HepG2 (cell line): ENCODE measurements at regions not wholly inside any gene's neighbourhood (a gene's known extent, or its start where the extent isn't known, plus 50 kb on each side); places are given as distances from the start of the nearest gene placed in this dataset.

Experiments used
- ATAC-seq: fragments of 200-7000 bp; cut with Tn5 transposase; 3 replicates; pipeline ENCODE4 v1.9.1; 2020; ENCODE audit warnings: mild to moderate bottlenecking, moderate library complexity
- BruUV-seq: library from RNA; stranded (reverse); fragments of 400-500 nt; replicated peaks from 2 replicates; lab custom pipeline; 2021; lab: Mats Ljungman, UMichigan
- CTCF ChIA-PET: fragments of 300-600 bp; formaldehyde crosslinking; extraction: SDS; loops from one replicate; lab custom pipeline; 2021; ENCODE audit warnings: low total read pairs, inconsistent platforms, low intra/inter-chr PET ratio; lab: Yijun Ruan, JAX
- POLR2A ChIA-PET: fragments of 350-600 bp; sonication (Branson Sonifier 250); formaldehyde crosslinking; loops from one replicate; lab custom pipeline; 2020; ENCODE audit warnings: antibody characterized with exemption, inconsistent platforms; lab: Yijun Ruan, JAX
- DNase-seq: peaks from one replicate; pipeline ENCODE4 v3.0.0-alpha.2; 2015; ENCODE audit warnings: low spot score
- FAIRE-seq: peaks from 3 replicates; lab custom pipeline; 2011; peaks lifted over from hg19 to GRCh38; lab: Jason Lieb, UNC
- H2AFZ ChIP-seq: one replicate; pipeline ENCODE4 v1.6.1; 2011; ENCODE audit warnings: low read length, inconsistent platforms
- H3K27ac ChIP-seq: fragments of 300-600 bp; 3 replicates; pipeline ENCODE4 v1.8.0; 2011; ENCODE audit warnings: mixed run types, mild to moderate bottlenecking, mixed read lengths, low read length, inconsistent platforms; ENCODE audit not compliant: insufficient read depth; ENCODE audit errors: extremely low read length
- H3K27me3 ChIP-seq, 2 experiments: fragments of 200-600 bp in 1 of 2; 2 replicates in 1 of 2; 3 replicates in 1 of 2; pipeline versions ENCODE4 v1.6.0 to v1.8.0; 2011; ENCODE audit warnings: low read length in 2 of 2, mild to moderate bottlenecking in 2 of 2, moderate library complexity in 2 of 2, inconsistent platforms in 1 of 2; ENCODE audit not compliant: insufficient read depth in 2 of 2, control insufficient read depth in 1 of 2
- H3K36me3 ChIP-seq, 2 experiments: fragments of 200-600 bp in 1 of 2; replicated peaks in 1 of 2; 2 replicates in 1 of 2; 3 replicates in 1 of 2; pipeline versions ENCODE4 v1.5.1 to v1.8.0; 2011; ENCODE audit warnings: low read length in 2 of 2, inconsistent platforms in 1 of 2; ENCODE audit not compliant: insufficient read depth in 2 of 2, control insufficient read depth in 1 of 2
- H3K4me1 ChIP-seq: 2 replicates; pipeline ENCODE4 v1.5.1; 2012; ENCODE audit warnings: low read length, inconsistent platforms; ENCODE audit not compliant: insufficient read depth
- H3K4me2 ChIP-seq: 2 replicates; pipeline ENCODE4 v1.6.0; 2011; ENCODE audit warnings: low read depth, low read length, inconsistent platforms
- H3K4me3 ChIP-seq, 3 experiments: fragments of 200-600 bp in 1 of 3; sonication (generic), shearing (Covaris generic) in 1 of 3; replicated peaks in 1 of 3; 2 replicates each; pipeline ENCODE4 v1.5.1; 2011 to 2016; ENCODE audit warnings: low read length in 3 of 3, inconsistent platforms in 2 of 3, low read depth in 2 of 3, mild to moderate bottlenecking in 2 of 3, control low read depth in 1 of 3, mixed read lengths in 1 of 3; ENCODE audit not compliant: insufficient read depth in 1 of 3
- H3K79me2 ChIP-seq: one replicate; pipeline ENCODE4 v1.6.1; 2011; ENCODE audit warnings: low read length, inconsistent platforms; ENCODE audit not compliant: insufficient read depth
- H3K9ac ChIP-seq: 2 replicates; pipeline ENCODE4 v1.6.0; 2011; ENCODE audit warnings: mild to moderate bottlenecking, low read depth, low read length, inconsistent platforms; ENCODE audit not compliant: insufficient read depth
- H3K9me3 ChIP-seq: 2 replicates; pipeline ENCODE4 v1.5.1; 2012; ENCODE audit warnings: mild to moderate bottlenecking, low read length
- H4K20me1 ChIP-seq: 2 replicates; pipeline ENCODE4 v1.6.0; 2011; ENCODE audit warnings: inconsistent platforms, mild to moderate bottlenecking, low read length, moderate library complexity; ENCODE audit not compliant: insufficient read depth
- AHDC1 ChIP-seq: sonication (generic); formaldehyde crosslinking; IDR thresholded peaks from 2 replicates; pipeline ENCODE4 v1.5.1; 2020; ENCODE audit warnings: mild to moderate bottlenecking, missing genetic modification reagents, borderline replicate concordance
- GTF3A ChIP-seq: sonication (generic); formaldehyde crosslinking; conservative IDR thresholded peaks from 2 replicates; pipeline ENCODE4 v1.4.0; 2020; ENCODE audit warnings: mild to moderate bottlenecking, missing genetic modification reagents
- MBNL3 ChIP-seq: fragments of 250-450 bp; sonication (Bioruptor Pico); conservative IDR thresholded peaks from 2 replicates; pipeline ENCODE4 v1.8.0; 2022; ENCODE audit warnings: mild to moderate bottlenecking, inconsistent platforms
- MXI1 ChIP-seq: IDR thresholded peaks from 3 replicates; pipeline ENCODE4 v1.6.1; 2012; ENCODE audit warnings: low read depth, low read length, inconsistent platforms, borderline replicate concordance
- NAIF1 ChIP-seq: sonication (generic); formaldehyde crosslinking; IDR thresholded peaks from 2 replicates; pipeline ENCODE4 v1.5.0; 2020; ENCODE audit warnings: mild to moderate bottlenecking, missing genetic modification reagents, borderline replicate concordance
- NPAS2 ChIP-seq: sonication (generic); formaldehyde crosslinking; IDR thresholded peaks from 2 replicates; pipeline ENCODE4 v1.8.0; 2022; ENCODE audit warnings: mild to moderate bottlenecking, missing genetic modification reagents, borderline replicate concordance
- RXRB ChIP-seq: IDR thresholded peaks from 2 replicates; pipeline ENCODE4 v1.6.1; 2016; ENCODE audit warnings: borderline replicate concordance, missing genetic modification reagents, missing compliant biosample characterization
- SIX1 ChIP-seq: sonication (generic); formaldehyde crosslinking; IDR thresholded peaks from 2 replicates; pipeline ENCODE4 v1.4.0; 2020; ENCODE audit warnings: missing genetic modification reagents, borderline replicate concordance
- ZNF484 ChIP-seq: sonication (generic); formaldehyde crosslinking; IDR thresholded peaks from 2 replicates; pipeline ENCODE4 v1.5.1; 2020; ENCODE audit warnings: mild to moderate bottlenecking, low read depth, missing genetic modification reagents, borderline replicate concordance
- ZNF720 ChIP-seq: sonication (generic); formaldehyde crosslinking; IDR thresholded peaks from 2 replicates; pipeline ENCODE4 v1.4.0; 2020; ENCODE audit warnings: missing genetic modification reagents
- WGBS: methylation state at CpG from one replicate; pipeline ENCODE4 v1.1.6; 2017; ENCODE audit warnings: low lambda C conversion rate; 5-methylcytosine and 5-hydroxymethylcytosine counted together
- in situ Hi-C: cut with HindIII; loops from 2 replicates; pipeline ENCODE4 v1.10.0; 2017; ENCODE audit warnings: low pct_unique_long_range_greater_than_20kb; ENCODE audit not compliant: extremely low pct_ligation_motif_present
- intact Hi-C: fragments of 100-400 bp; cut with micrococcal nuclease; formaldehyde crosslinking; loops from one replicate; pipeline ENCODE4 v1.10.0; 2022; ENCODE audit not compliant: unreplicated experiment
- TF ChIP-seq, protein P1 (sequence below): IDR thresholded peaks from 2 replicates; pipeline ENCODE4 v1.6.1; 2016; ENCODE audit warnings: low read depth, missing genetic modification reagents, missing compliant biosample characterization
- TF ChIP-seq, protein P2 (sequence below): sonication (generic); formaldehyde crosslinking; conservative IDR thresholded peaks from 2 replicates; pipeline ENCODE4 v1.4.0; 2020; ENCODE audit warnings: missing genetic modification reagents

- in situ Hi-C loops = no loop called here
- peaks cover 9% of the 10 kb centered on the region for H3K9me3 ChIP-seq
- ChIA-PET POLR2A (no interaction called here), CTCF (no interaction called here)
- no peak overlapping the region for H2AFZ ChIP-seq
- no peaks in the 10 kb centered on the region for H3K36me3 ChIP-seq
- 0 out of 2 replicates have a peak, but pooled peaks cover 10% of the 10 kb centered on the region for H3K4me1 ChIP-seq
- no peaks in the 10 kb centered on the region for H3K79me2 ChIP-seq
- 17% methylated on average over 8 of the region's 8 CpGs for WGBS
- H3K27me3 ChIP-seq = peaks cover 5 to 41% of the 10 kb centered on the region in 2 experiments; a peak in 4 of 5 replicates
- H3K27ac ChIP-seq = no peak overlapping the region
- DNase-seq = no peak
- H3K9ac ChIP-seq = no peak overlapping the region
- intact Hi-C loops = no loop called here
- FAIRE-seq = no peak
- H4K20me1 ChIP-seq = no peaks in the 10 kb centered on the region
- ATAC-seq = no peak
- no peak overlapping the region for H3K4me2 ChIP-seq
- BruUV-seq = no TSS peak
- no peak overlapping the region for H3K4me3 ChIP-seq
- TF ChIP-seq RXRB (no peak), ZNF720 (CRISPR knock-in tag) (no peak), GTF3A (CRISPR knock-in tag) (no peak), NPAS2 (CRISPR knock-in tag) (no peak), AHDC1 (no peak), SIX1 (CRISPR knock-in tag) (no peak), MXI1 (no peak), ZNF484 (CRISPR knock-in tag) (no peak), NAIF1 (CRISPR knock-in tag) (no peak), MBNL3 (CRISPR knock-in tag) (no peak)
- TF ChIP-seq, protein P1, sequence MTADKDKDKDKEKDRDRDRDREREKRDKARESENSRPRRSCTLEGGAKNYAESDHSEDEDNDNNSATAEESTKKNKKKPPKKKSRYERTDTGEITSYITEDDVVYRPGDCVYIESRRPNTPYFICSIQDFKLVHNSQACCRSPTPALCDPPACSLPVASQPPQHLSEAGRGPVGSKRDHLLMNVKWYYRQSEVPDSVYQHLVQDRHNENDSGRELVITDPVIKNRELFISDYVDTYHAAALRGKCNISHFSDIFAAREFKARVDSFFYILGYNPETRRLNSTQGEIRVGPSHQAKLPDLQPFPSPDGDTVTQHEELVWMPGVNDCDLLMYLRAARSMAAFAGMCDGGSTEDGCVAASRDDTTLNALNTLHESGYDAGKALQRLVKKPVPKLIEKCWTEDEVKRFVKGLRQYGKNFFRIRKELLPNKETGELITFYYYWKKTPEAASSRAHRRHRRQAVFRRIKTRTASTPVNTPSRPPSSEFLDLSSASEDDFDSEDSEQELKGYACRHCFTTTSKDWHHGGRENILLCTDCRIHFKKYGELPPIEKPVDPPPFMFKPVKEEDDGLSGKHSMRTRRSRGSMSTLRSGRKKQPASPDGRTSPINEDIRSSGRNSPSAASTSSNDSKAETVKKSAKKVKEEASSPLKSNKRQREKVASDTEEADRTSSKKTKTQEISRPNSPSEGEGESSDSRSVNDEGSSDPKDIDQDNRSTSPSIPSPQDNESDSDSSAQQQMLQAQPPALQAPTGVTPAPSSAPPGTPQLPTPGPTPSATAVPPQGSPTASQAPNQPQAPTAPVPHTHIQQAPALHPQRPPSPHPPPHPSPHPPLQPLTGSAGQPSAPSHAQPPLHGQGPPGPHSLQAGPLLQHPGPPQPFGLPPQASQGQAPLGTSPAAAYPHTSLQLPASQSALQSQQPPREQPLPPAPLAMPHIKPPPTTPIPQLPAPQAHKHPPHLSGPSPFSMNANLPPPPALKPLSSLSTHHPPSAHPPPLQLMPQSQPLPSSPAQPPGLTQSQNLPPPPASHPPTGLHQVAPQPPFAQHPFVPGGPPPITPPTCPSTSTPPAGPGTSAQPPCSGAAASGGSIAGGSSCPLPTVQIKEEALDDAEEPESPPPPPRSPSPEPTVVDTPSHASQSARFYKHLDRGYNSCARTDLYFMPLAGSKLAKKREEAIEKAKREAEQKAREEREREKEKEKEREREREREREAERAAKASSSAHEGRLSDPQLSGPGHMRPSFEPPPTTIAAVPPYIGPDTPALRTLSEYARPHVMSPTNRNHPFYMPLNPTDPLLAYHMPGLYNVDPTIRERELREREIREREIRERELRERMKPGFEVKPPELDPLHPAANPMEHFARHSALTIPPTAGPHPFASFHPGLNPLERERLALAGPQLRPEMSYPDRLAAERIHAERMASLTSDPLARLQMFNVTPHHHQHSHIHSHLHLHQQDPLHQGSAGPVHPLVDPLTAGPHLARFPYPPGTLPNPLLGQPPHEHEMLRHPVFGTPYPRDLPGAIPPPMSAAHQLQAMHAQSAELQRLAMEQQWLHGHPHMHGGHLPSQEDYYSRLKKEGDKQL (CRISPR knock-in tag) = no peak
- TF ChIP-seq, protein P2, sequence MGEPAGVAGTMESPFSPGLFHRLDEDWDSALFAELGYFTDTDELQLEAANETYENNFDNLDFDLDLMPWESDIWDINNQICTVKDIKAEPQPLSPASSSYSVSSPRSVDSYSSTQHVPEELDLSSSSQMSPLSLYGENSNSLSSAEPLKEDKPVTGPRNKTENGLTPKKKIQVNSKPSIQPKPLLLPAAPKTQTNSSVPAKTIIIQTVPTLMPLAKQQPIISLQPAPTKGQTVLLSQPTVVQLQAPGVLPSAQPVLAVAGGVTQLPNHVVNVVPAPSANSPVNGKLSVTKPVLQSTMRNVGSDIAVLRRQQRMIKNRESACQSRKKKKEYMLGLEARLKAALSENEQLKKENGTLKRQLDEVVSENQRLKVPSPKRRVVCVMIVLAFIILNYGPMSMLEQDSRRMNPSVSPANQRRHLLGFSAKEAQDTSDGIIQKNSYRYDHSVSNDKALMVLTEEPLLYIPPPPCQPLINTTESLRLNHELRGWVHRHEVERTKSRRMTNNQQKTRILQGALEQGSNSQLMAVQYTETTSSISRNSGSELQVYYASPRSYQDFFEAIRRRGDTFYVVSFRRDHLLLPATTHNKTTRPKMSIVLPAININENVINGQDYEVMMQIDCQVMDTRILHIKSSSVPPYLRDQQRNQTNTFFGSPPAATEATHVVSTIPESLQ (CRISPR knock-in tag) = no peak
Observed at GRCh38 chr11:69390561-69390960, 90.9 kb upstream of the LINC01488 start.
